ENCODE measurements at regions not wholly inside any gene's neighbourhood (a gene's known extent, or its start where the extent isn't known, plus 50 kb on each side); places are given as distances from the start of the nearest gene placed in this dataset.
"Not testable (repeated sequence)": the region's sequence is repeated elsewhere in the genome, so short reads cannot be mapped to it uniquely, and the experiment has no call there.

DNA sequence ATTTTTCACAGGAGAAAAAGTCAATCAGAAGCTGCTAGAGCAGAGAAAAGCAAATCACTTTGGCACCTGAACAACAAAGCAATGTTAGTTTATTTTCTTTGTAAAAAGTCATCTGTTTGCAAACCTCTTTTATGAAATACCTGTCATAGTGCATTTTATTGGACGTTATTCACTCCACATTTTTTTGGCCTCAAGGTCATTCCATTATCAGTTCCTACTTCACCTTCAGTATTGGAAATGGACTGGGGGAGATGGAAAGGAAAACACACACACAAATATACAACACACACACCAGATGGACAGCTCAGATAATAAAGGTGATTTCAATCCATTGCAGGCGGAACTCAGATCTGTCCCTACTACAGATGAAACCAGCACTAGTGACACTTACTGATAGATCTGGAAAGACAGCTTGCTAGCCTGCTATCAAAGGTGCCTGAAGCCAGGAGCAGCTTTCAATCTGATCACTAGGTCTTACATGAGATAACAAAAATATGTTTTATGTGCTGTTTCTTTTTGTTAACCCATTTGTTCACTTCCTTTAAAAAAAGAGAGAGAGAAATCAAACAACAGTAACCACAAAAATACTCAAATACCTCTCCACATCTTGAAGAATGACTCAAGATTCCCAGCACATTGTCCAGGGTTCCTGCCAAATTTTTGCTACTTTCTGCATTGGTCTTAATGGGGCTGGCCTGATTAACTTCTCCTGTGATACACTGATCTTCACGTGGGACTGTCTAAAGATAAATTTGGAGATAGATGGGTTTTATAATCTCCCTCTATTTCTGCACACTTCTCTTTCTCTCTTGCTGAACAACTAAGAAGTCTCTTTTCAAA lies 844.3 kb upstream of the TENM4 start:
- DNase-seq (ENCODE audit: low read depth in 2 of 2) = no peak

DNA sequence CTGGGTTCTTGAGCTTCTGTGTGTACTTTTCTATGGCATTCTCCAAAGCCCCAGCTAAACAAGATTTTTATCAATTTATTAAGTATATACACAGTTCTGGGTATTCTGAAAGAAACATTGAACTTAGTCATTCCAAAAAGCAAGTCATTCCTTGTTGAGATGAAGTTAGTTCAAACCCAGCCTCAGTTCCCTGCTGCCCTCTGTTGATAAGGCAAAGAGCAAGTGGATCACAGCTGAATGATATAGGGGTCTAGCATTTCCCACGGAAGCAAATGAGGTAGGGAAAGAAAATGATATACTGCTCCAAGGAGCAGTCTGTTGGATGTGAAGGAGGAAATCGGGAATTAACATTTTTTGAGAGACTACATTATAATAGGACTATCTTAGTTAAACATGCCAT lies 841.8 kb upstream of the TENM4 start:
- DNase-seq (ENCODE audit: low read depth in 2 of 2) = no peak

DNA sequence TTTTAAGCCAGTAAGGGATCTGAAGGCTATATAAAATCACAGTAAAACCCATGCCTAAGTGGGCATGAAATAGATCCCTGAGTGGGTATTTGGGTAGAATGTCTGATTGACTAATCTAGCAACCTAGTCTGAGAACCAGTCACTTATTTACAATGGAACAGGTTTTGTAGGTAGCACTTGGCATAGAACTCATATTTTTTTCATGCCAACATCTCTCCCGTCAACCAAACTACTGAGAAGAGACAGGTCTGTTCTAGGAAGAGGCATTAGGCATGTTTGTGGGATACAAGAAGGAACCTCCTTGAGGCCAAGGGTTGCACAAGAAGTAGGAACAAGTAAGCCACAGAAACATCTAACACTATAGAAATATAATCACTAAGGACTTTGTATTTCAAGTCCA lies 840.4 kb upstream of the TENM4 start:
- DNase-seq (ENCODE audit: low read depth in 2 of 2) = no peak

DNA sequence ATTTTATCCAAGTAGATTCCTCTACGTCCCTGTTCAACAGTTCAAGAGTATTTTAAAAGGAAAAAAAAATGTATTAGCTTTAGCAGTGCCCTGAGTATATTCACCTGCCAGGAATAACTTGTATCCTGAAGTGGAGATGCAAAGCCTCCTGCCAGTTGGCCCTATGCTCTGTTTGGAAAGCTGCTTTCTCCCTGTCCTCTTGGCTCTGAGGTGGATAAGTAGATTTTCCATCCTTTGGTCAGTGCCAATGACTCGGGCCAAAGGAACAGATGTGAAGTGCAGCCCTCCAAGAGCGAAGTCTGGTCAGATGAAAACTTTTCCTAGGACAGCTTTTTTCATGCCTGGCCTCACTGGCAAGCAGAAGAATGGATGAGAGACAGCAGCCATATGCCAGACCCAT lies 839.9 kb upstream of the TENM4 start:
- no peak for DNase-seq (ENCODE audit: low read depth in 2 of 2)

DNA sequence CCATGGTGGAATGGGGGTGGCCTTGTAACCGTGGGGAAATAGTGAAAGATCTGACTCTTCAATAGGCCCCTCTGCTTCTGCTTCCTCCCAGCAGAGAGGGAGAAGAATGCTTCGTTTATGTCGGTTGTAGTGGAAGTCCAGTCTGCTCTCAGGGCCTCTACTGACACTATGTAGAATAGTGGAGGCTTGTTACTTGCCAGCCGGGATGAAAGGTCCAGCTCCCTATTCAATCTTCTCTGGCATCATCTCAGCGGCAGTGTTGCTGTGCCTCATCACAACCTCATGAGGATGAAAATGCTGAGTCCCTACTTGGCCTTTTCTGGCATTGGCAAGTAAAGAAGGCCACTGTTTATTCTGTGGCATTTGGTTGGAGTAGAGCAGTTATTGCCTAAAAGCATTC lies 820.9 kb upstream of the TENM4 start:
- no peak for DNase-seq (ENCODE audit: low read depth in 2 of 2)

DNA sequence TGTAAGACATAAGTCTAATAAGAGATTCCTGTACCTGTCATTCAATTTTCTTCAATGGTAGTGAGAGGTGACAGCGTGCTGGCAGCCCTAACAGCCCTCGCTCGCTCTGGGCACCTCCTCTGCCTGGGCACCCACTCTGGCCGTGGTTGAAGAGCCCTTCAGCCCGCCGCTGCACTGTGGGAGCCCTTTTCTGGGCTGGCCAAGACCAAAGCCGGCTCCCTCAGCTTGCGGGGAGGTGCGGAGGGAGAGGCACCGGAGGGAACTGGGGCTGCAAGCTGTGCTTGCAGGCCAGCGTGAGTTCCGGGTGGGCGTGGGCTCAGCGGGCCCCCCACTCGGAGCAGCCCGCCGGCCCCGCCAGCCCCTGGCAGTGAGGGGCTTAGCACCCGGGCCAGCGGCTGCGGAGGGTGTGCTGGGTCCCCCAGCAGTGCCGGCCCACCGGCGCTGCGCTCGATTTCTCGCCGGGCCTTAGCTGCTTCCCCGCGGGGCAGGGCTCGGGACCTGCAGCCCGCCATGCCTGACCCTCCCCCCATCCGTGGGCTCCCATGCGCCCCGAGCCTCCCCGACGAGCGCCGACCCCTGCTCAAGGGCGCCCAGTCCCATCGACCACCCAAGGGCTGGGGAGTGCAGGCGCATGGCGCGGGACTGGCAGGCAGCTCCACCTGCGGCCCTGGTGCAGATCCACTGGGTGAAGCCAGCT lies 816.6 kb upstream of the TENM4 start:
- DNase-seq (ENCODE audit: low read depth in 2 of 2) = not testable (repeated sequence)

DNA sequence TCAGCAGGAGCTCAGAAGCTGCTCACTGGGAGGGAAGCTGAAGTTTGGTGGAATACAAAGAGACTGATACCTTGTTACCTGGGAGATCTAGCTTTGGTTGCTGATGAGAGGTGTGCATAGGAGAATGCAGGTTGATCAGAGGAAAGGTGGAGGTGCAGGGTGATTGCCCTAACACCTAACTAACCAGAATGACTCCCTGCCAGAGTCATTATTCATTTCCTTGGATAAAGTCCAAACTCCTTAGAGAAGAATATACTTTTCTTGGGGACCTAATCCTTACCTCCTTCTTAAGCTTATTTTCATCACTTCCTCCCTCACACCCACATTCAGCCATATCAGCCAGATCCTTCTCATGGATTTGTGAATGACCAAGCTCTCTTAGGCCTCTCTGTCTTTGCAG lies 814.2 kb upstream of the TENM4 start:
- no peak for DNase-seq (ENCODE audit: low read depth in 2 of 2)

DNA sequence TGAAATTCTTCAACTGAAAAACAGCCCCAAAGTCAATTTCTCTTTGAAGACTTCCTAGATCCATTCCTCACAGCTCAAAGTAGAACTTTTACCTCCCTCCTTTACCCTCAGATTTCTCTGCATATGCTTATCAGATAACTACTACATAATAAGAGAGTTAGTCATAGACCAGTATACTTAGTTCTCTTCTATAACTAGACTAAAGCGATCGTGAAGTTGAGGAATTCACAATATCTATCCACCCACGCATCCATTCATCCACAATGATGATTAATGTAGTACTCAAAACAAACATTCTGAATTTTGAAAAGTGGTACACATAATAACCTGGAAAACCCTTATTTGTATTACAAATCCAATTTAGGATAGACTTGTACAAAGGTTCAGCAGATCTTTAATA lies 800.9 kb upstream of the TENM4 start:
- no peak for DNase-seq (ENCODE audit: low read depth in 2 of 2)

DNA sequence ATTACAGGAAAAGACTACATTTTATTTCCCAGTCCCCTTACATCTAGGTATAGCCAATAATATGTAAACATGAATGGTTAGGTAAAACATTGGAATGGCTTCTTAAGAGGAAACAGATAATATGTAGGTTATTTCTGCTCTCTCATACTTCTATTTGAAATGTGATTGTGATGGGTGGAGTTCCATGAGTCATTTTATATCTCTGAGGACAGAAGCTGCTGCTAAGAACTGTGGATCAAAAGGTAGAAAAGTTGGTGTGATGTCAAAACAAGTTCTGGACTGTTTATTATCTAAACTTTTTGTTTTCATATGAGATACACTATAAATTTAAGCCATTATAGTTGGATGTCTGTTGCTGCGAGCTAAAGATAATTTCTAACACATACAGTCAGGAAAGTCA lies 799.4 kb upstream of the TENM4 start:
- DNase-seq (ENCODE audit: low read depth in 2 of 2) = no peak

DNA sequence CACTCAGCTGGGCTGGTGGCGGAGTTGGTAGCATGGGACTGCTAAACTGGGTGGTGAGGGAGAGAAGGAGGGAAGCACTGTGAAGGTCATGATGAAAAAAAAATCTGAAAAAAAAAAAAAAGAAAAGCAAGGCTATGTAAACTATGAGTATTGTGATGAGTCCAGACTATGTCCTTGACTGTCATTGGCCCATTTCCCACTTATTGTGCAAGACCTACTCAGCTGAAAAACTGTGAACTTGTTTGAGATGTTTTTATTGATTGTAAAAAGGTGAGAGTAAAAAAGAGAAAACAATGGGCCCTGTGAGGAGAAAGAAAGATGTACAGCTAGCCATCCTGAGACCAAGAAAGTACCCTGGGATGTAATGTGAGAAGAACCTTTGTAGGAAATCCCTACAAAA lies 798.4 kb upstream of the TENM4 start:
- no peak for DNase-seq (ENCODE audit: low read depth in 2 of 2)

DNA sequence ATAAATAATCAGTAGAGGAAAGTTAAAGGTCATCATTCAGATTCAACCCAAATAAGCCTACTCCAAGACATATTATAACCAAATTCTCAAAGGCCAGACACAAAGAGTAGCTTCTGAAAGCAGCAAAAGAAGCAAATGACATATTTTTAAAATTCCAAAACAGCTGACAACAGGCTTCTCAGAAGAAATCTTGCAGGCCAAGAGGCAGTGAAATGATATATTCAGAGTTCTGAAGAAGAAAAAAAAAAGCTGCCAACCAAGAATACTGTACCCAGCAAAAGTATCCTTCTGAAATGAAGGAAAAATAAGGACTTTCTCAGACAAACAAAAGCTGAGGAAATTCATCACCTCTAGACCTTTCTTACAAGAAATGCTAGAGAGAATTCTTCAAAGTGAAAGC lies 787.1 kb upstream of the TENM4 start:
- DNase-seq (ENCODE audit: low read depth in 2 of 2) = no peak

DNA sequence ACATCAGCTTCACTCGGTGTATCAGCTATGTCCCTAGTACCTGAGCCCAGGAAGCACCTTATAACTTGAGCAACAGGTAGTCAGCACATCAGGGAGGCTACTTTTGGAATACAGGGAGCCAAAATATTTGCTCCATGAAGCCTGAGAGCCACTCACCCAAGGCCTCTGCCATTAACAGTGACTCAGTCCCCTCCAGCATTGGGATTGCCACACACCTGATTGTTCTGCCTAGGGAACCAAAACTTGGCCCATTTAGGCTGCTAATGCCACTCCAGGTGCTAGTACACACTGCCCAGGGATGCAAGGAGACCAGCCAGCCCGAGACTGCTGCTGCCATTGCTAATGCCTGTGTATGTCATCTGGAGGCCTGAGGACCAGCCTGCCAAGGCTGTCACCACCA lies 773.6 kb upstream of the TENM4 start:
- DNase-seq (ENCODE audit: low read depth in 2 of 2) = no peak

DNA sequence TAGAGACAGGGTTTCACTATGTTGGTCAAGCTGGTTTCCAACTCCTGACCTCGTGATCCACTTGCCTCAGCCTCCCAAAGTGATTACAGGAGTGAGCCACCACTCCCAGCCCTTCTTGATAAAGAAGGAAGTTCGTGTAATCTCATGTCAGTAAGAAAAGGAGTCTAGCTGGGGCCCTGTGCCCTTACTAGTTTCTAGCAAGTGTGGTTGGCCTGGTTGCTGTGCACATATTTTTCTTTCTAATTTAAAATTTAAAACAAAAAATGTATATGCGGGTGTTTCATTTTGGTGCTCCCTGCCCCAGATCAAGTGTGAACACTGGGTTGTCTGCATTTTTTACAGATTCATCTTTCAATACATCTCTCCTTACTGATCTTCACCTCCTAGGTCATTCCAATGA lies 770.8 kb upstream of the TENM4 start:
- DNase-seq (ENCODE audit: low read depth in 2 of 2) = no peak

DNA sequence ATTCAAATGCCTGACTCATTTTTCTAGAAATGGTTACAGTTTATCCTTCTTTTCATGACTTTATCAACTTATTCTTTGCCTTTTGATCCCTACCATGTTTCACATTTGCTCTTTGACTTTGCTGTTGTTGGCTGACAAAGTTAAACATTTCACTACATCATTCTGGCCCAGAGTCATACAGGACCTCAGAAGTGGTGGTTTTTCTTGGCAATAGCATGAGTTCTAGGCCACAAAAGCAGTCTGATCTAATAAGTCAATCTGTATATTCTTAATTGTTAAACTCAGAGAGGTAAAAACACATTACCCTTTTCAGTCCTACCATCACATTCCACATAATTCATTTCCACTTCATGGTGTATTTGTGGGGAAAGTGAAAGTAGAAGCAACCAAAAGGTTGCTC lies 763.2 kb upstream of the TENM4 start:
- DNase-seq (ENCODE audit: low read depth in 2 of 2) = no peak

DNA sequence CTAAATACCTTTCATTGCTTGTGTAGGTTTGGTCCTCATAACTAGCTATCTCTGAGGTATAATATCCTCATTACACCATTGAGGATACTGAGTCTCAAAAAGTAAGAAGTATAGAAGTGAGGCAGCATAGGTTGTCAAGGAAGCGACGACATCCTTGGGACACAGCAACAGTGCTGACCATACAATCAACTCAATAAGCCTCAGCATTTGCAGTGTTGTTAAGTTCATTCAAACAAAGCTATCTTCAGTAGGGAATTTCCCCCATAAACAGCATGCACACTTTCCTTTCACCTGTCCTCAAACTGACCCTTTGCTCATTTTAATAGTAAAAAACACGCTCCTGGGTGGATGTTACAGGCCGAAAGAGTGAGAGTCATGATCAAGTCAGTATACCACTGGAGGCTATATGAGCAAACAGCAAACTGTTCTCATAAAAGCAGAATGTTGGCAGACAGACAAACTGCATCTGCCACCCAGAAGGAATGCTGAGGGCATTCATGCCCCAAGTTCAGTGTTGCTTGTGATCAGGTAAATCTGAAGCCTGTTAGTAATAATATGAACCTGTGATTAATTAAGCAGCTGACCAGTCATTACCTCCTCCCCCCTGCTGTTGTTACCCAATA lies 756.2 kb upstream of the TENM4 start:
- no peak for DNase-seq (ENCODE audit: low read depth in 2 of 2)

DNA sequence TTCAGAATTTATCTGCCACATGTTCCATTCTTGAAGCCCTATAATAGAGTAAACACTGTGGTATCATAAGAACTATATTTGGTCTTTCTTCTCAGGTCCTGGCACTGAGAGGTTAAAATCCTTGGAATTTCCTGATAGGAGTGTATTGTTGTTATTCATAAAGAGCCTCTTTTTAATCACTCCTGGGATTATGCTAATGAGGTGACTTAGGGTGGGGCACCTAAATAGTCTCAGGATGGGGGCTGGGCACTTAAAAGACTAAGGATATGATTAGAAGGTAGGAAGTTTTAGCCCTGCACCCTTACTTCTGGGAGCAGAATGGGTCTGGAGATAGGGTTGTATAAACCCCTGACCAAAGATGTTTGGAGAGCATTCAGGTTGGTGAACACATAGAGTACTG lies 755.2 kb upstream of the TENM4 start:
- no peak for DNase-seq (ENCODE audit: low read depth in 2 of 2)

DNA sequence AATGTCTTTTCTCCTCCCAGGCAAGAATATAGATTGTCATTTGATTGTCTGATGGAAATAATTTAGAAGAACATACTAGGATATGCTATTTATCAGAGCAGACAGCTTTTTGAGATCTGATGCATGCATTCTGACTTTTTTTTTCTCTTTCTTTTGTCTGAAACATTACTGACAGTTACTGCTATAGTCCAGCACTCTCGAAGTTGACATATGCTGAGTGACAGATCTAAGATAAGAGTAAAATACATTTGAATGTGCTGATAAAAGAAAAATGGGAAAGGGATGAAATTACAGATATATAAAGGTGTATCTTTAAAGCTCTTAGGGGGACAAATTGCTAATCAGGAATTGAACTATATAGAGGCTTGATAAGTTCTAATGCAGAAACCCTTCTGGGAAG lies 753.8 kb upstream of the TENM4 start:
- no peak for DNase-seq (ENCODE audit: low read depth in 2 of 2)

DNA sequence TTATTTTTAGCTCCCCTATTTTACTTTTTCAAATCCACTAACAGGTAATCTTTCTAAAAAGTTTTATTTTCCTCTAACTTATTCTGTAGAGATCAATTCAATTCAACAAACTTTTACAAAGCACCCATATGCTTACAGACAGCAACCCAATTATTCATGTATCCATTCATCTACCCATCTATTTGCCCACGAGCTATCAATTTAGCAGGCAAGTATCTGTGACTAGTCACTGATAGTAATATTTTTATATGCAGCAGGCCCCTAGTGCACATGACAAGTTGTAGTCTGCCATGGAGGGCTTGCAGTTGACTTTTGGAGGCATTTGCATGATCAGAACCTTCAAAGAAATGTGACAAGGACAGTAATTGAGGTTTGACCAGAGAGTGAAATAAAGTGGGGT lies 753.2 kb upstream of the TENM4 start:
- no peak for DNase-seq (ENCODE audit: low read depth in 2 of 2)

DNA sequence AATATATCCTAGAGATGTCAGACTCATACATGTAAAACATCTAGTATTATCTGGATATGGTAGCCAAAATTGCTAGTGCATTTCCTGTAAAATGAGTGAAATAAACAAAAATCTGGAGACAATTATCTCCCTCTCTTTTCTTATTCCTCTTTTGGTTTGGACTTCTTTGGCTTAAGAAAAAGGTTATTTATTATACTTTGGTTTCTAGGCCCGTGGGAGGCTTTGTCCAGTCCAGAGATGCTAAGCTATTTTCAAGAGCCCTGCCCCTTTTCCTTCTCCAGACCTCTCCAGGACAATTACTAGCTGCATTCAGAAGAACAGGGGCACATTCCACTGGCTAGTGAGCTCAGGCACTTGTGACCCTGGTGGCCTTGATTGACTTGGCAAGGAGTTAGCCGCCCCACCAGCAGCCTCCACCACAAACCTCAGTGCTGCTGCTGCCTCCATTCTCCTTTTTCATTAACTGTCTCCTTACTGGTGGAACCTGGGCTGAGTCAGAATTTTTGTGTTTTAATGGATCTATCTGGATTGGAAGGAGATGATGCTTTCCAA lies 747.3 kb upstream of the TENM4 start:
- DNase-seq (ENCODE audit: low read depth in 2 of 2) = no peak

DNA sequence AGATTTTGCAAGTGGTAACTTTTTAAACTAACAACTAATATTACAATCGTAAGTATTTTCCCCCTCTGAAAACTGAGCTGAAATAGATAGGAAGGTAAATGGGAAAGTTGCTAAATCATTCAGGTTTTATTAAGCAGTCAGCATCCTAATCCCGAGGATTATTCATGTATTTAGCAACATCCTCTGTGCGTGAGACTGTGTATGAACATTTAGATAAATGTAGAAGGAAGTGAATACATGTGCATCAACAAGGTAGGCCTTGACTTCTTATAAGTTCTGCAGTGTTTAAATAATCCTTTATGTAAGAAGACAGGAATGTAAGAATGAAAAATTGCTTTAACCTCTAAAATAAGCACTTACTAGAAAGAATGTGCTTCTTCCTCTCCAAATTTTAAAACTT lies 745.9 kb upstream of the TENM4 start:
- DNase-seq (ENCODE audit: low read depth in 2 of 2) = no peak

DNA sequence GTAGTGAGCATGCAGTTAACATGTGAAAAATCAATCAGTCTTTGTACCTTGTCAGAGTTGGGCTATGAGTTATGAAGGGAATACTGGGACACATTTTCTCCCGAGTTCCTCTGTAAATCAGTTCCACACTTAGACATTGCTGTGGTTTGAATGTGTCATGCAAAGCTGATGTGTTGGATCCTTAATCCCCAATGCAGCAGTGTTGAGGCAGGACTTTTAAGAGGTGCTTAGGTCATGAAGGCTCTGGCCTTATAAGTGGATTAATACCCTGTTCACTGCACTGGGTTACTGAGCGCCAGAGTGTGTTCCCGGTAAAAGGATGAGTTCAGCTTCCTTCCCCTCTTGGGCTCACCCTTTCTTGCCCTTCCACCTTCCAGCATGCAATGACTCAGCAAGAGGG lies 742.1 kb upstream of the TENM4 start:
- no peak for DNase-seq (ENCODE audit: low read depth in 2 of 2)

DNA sequence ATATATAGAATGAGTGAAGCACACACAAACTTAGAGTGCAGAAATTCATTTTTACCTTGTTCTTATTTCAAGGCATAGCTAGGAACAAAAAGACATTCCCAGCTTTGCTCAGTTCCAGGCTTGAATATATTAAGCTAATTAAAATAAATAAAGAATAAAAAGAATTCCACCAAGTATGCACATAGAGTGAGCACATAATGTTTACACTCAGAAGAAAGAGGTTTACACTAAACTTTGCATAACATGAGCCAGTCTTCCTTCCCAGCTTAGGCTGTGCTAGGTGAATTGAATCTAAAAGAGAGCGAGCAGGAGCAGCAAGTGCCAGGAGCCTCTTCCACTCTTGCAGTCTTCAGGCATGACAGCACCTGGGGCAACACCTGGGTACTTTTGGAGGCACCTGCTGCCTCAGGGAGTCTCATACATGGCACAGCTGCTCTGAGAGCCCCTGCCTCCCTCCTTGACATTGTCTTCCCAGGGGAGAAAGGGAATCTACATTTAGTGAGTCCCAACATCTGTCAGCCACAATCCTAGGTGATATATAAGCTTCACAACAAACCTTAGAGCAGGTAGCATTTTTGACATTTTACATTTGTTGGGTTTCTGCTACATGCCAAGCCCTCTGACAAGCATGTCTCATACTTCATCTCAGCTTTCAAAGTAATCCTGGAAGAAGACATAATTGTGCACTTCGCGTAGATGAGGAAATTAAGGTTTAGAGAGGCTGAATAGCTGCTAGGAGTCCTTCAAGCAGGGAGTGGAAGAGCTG lies 732.7 kb upstream of the TENM4 start:
- DNase-seq (ENCODE audit: low read depth in 2 of 2) = no peak
